Uterus (tissue), 3 donors: ENCODE measurements at regions not wholly inside any gene's neighbourhood (a gene's known extent, or its start where the extent isn't known, plus 50 kb on each side); places are given as distances from the start of the nearest gene placed in this dataset.

Experiments
- DNase-seq, 2 donors: peaks; one replicate each; pipeline ENCODE4 v3.0.0-alpha.2; 2019 to 2020
- H3K27ac ChIP-seq, 2 donors: fragments of 200-600 bp; sonication (generic); 1 replicate in 1 of 2; 2 replicates in 1 of 2; pipeline ENCODE4 v1.5.1; 2016 to 2018
- H3K27me3 ChIP-seq, 2 donors: fragments of 200-600 bp; sonication (generic); one replicate each; pipeline ENCODE4 v1.5.1; 2018 to 2019; ENCODE audit warnings: control low read depth in 1 of 2
- H3K36me3 ChIP-seq, 2 donors: fragments of 200-600 bp; sonication (generic); one replicate each; pipeline ENCODE4 v1.5.1; 2019; ENCODE audit warnings: control low read depth in 1 of 2
- H3K4me1 ChIP-seq, 2 donors: fragments of 200-600 bp; sonication (generic); one replicate each; pipeline ENCODE4 v1.5.1; 2018 to 2019; ENCODE audit warnings: control low read depth in 1 of 2
- H3K4me3 ChIP-seq, 2 donors: fragments of 200-600 bp; sonication (generic); 1 replicate in 1 of 2; 2 replicates in 1 of 2; pipeline ENCODE4 v1.5.1; 2018 to 2019; ENCODE audit warnings: mild to moderate bottlenecking in 1 of 2
- H3K9me3 ChIP-seq, 2 donors: fragments of 200-600 bp; sonication (generic); one replicate each; pipeline ENCODE4 v1.5.1; 2019; ENCODE audit warnings: control low read depth in 1 of 2
- CTCF ChIP-seq, 4 experiments: fragments of 200-600 bp in 2 of 4; fragments of 450-650 bp in 2 of 4; sonication (generic) in 2 of 4; IDR thresholded peaks; one replicate each; pipeline ENCODE4 v1.5.1; 2016 to 2019; ENCODE audit warnings: antibody characterized with exemption in 4 of 4, mild to moderate bottlenecking in 2 of 4, moderate library complexity in 1 of 4
- POLR2A ChIP-seq, 2 donors: fragments of 450-650 bp; IDR thresholded peaks; one replicate each; pipeline ENCODE4 v1.6.1; 2016; ENCODE audit warnings: antibody characterized with exemption in 2 of 2, mild to moderate bottlenecking in 1 of 2, moderate library complexity in 1 of 2
- intact Hi-C: fragments of 100-400 bp; cut with DNase I; formaldehyde crosslinking; loops from one replicate; pipeline ENCODE4 v1.15.1; 2023; ENCODE audit warnings: low total_unique reads
- donor health status: DM: yes; HTN: yes; CAD: no.

DNA sequence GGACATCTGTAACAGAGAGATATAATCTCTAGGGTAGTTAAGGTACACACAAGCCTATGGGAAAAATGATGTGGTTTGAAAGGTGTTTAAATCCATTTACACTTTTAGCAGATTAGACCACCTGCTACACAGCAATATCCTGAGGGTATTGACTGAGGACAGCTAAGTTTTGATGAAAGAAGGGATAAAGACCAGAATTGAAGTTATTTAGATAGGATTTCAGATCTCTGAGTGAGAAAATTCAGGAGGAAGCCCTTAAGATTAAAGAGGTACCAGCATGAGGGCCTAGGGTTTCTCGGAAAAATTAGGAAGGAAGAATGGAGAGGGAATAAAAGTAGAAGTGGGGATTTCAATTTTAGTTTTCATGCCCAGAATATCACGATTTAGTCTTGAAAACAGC is 267.3 kb downstream of the COX7C start:
- Histone ChIP-seq H3K27me3 (no peaks in the 10 kb centered on the region), H3K4me1 (no peaks in the 10 kb centered on the region), H3K27ac (no peak overlapping the region), H3K9me3 (no peaks in the 10 kb centered on the region), H3K36me3 (no peaks in the 10 kb centered on the region), H3K4me3 (no peak overlapping the region)
- DNase-seq = no peak
- intact Hi-C loops = no loop called here
- TF ChIP-seq POLR2A (IDR thresholded peaks at IDR 0.05) (no peak), CTCF (IDR thresholded peaks at IDR 0.05) (no peak)

DNA sequence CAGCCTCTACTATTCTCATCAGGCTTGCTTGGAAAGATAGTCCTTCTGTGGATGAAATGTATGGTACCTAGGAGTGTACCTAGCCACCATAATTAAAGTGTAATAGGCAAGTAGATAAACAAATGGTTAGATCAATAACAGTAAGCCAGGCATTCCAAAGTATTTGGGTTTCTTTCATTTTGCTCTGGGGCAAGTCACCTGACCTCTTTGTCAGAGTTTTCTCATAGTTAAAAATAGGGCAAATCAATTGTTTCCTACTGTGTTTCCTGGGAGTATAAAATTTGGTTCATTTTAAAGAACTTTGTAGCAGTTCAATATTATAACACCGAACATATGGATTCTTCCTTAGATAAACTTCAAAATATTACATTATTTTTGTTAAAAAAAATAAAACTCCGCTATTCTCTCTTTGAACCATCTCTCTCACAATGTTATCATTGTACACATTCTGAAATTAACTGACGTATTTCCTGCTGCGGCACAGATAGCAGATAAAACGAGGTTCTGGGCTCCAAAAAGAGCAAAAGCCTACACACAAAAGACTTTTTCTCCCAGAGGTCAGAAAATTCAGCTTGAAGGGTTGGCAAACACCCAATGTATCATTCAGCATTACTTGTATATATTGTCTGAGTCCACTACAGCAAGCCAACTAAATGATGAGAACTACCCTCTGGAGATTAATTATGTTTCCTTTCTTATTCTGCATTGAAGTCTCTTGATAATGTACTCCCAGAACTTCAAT is 267.9 kb downstream of the COX7C start:
- no peaks in the 10 kb centered on the region for H3K27me3 ChIP-seq
- no peak overlapping the region for H3K27ac ChIP-seq
- no peaks in the 10 kb centered on the region for H3K4me1 ChIP-seq
- no peaks in the 10 kb centered on the region for H3K9me3 ChIP-seq
- H3K36me3 ChIP-seq = no peaks in the 10 kb centered on the region
- TF ChIP-seq POLR2A (IDR thresholded peaks at IDR 0.05) = no peak
- no peak for TF ChIP-seq CTCF (IDR thresholded peaks at IDR 0.05)
- no peak for DNase-seq
- no peak overlapping the region for H3K4me3 ChIP-seq
- intact Hi-C loops = no loop called here

DNA sequence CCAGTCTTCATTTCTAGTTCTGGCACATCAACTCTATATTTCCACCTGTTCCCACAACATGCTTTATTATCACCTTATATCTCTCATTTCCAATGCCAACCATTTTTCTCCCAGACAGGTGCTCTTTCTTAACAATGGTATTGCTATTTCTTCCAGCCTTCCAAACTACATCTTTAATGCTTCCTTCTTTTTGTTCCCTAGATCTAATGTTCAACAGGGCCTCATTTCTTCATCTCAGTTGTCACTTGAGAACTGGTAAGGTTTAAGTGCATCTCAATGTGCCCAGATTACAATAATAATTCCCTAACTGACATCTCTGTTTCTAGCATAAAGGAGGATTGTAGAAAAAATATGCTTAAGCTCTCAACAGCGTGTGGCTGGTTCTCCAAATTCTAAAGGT is 272.6 kb downstream of the COX7C start:
- H3K27me3 ChIP-seq = no peaks in the 10 kb centered on the region
- H3K4me1 ChIP-seq = no peaks in the 10 kb centered on the region
- no peaks in the 10 kb centered on the region for H3K36me3 ChIP-seq
- H3K4me3 ChIP-seq = no peak overlapping the region
- H3K9me3 ChIP-seq = no peaks in the 10 kb centered on the region
- intact Hi-C loops = no loop called here
- no peak overlapping the region for H3K27ac ChIP-seq
- DNase-seq = no peak
- TF ChIP-seq CTCF (IDR thresholded peaks at IDR 0.05) = no peak
- TF ChIP-seq POLR2A (IDR thresholded peaks at IDR 0.05) = no peak

GRCh38 chr5:86894056-86894455 is 276.3 kb downstream of the COX7C start:
- H3K27me3 ChIP-seq = no peaks in the 10 kb centered on the region
- intact Hi-C loops = no loop called here
- H3K9me3 ChIP-seq = no peaks in the 10 kb centered on the region
- no peak for TF ChIP-seq CTCF (IDR thresholded peaks at IDR 0.05)
- no peak for TF ChIP-seq POLR2A (IDR thresholded peaks at IDR 0.05)
- no peaks in the 10 kb centered on the region for H3K4me1 ChIP-seq
- no peak overlapping the region for H3K4me3 ChIP-seq
- no peak for DNase-seq
- no peak overlapping the region for H3K27ac ChIP-seq
- H3K36me3 ChIP-seq = no peaks in the 10 kb centered on the region

DNA sequence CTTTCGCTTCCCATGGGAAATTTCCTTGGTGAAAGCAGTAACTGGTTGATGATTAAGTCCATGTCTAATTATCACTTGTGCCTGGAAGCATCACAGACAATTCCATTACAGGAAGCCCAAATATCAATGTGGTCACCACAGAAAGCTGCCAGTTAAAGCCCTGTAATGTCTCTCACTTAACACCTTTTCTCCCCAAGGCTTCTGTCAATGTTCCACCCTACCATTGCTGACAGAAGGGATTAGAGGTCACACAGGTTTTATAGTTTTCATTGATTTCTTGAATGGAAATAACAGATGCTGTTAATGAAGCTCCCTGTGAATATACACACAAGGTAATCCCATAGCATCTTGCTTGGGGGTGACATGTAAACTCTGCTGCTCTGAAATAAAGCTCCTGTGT is 279.2 kb downstream of the COX7C start:
- intact Hi-C loops = no loop called here
- TF ChIP-seq CTCF (IDR thresholded peaks at IDR 0.05) (no peak), POLR2A (IDR thresholded peaks at IDR 0.05) (no peak)

More for the DNA sequence above, 279.2 kb downstream of the COX7C start:
- H3K27me3 ChIP-seq = no peaks in the 10 kb centered on the region
- H3K27ac ChIP-seq = no peak overlapping the region
- H3K4me1 ChIP-seq = no peaks in the 10 kb centered on the region
- no peaks in the 10 kb centered on the region for H3K9me3 ChIP-seq
- no peak for DNase-seq
- no peaks in the 10 kb centered on the region for H3K36me3 ChIP-seq
- no peak overlapping the region for H3K4me3 ChIP-seq
